IMR-90 (cell line): ENCODE measurements at regions not wholly inside any gene's neighbourhood (a gene's known extent, or its start where the extent isn't known, plus 50 kb on each side); places are given as distances from the start of the nearest gene placed in this dataset.

ENCODE experiments used
- ATAC-seq: fragments of 200-7000 bp; cut with Tn5 transposase; 2 replicates; pipeline ENCODE4 v1.9.1; 2020; ENCODE audit warnings: low read depth, mild to moderate bottlenecking, moderate library complexity
- BruUV-seq: library from RNA; stranded (reverse); fragments of 400-500 nt; replicated peaks from 2 replicates; lab custom pipeline; 2021; lab: Mats Ljungman, UMichigan
- CTCF ChIA-PET: fragments of 300-600 bp; formaldehyde crosslinking; extraction: SDS; loops from one replicate; lab custom pipeline; 2021; ENCODE audit warnings: antibody characterized with exemption; lab: Yijun Ruan, JAX
- POLR2A ChIA-PET: fragments of 300-600 bp; sonication (Branson Sonifier 250); formaldehyde crosslinking; loops from one replicate; lab custom pipeline; 2022; ENCODE audit warnings: antibody characterized with exemption; ENCODE audit not compliant: unreplicated experiment; lab: Charles Lee
- DNase-seq: peaks from one replicate; pipeline ENCODE4 v3.0.0; 2013
- H2AFZ ChIP-seq: replicated peaks from 2 replicates; pipeline ENCODE3; 2013; ENCODE audit warnings: low read length, mild to moderate bottlenecking; ENCODE audit not compliant: poor library complexity
- H2AK5ac ChIP-seq: 2 replicates; pipeline ENCODE4 v1.6.1; 2013; ENCODE audit warnings: low read depth, low read length, inconsistent platforms
- H2AK9ac ChIP-seq: replicated peaks from 2 replicates; pipeline ENCODE3; 2013; ENCODE audit warnings: mild to moderate bottlenecking, low read depth, low read length, moderate library complexity; ENCODE audit not compliant: poor library complexity
- H2BK120ac ChIP-seq: 2 replicates; pipeline ENCODE4 v1.6.1; 2013; ENCODE audit warnings: low read depth, low read length, inconsistent platforms
- H2BK15ac ChIP-seq: 3 replicates; pipeline ENCODE4 v1.6.1; 2013; ENCODE audit warnings: low read depth, low read length, inconsistent platforms
- H2BK20ac ChIP-seq: 2 replicates; pipeline ENCODE4 v1.6.1; 2013; ENCODE audit warnings: low read depth, mild to moderate bottlenecking, inconsistent platforms, low read length, moderate library complexity
- H2BK5ac ChIP-seq: 2 replicates; pipeline ENCODE4 v1.6.1; 2013; ENCODE audit warnings: mild to moderate bottlenecking, low read depth, low read length, inconsistent platforms; ENCODE audit not compliant: poor library complexity, severe bottlenecking
- H3K14ac ChIP-seq: replicated peaks from 2 replicates; pipeline ENCODE4 v1.6.1; 2013; ENCODE audit warnings: low read depth, low read length, inconsistent platforms
- H3K18ac ChIP-seq: 2 replicates; pipeline ENCODE4 v1.6.1; 2013; ENCODE audit warnings: low read depth, low read length, control low read depth
- H3K23ac ChIP-seq: 2 replicates; pipeline ENCODE4 v1.6.1; 2013; ENCODE audit warnings: low read depth, low read length, inconsistent platforms
- H3K27ac ChIP-seq: 2 replicates; pipeline ENCODE4 v1.5.1; 2013; ENCODE audit warnings: mild to moderate bottlenecking, control low read depth, low read length; ENCODE audit not compliant: insufficient read depth
- H3K27me3 ChIP-seq: 2 replicates; pipeline ENCODE4 v1.6.1; 2013; ENCODE audit warnings: low read length; ENCODE audit not compliant: control insufficient read depth, insufficient read depth
- H3K36me3 ChIP-seq: 2 replicates; pipeline ENCODE4 v1.6.1; 2013; ENCODE audit warnings: low read length, mixed read lengths; ENCODE audit not compliant: control insufficient read depth, insufficient read depth
- H3K4ac ChIP-seq: 2 replicates; pipeline ENCODE4 v1.6.1; 2013; ENCODE audit warnings: low read depth, low read length, inconsistent platforms
- H3K4me1 ChIP-seq: 2 replicates; pipeline ENCODE4 v1.6.1; 2013; ENCODE audit warnings: low read length, mixed read lengths; ENCODE audit not compliant: control insufficient read depth, insufficient read depth
- H3K4me2 ChIP-seq: 2 replicates; pipeline ENCODE4 v1.6.1; 2013; ENCODE audit warnings: low read depth, mild to moderate bottlenecking, control low read depth, low read length, moderate library complexity
- H3K4me3 ChIP-seq: 2 replicates; pipeline ENCODE4 v1.5.1; 2013; ENCODE audit warnings: low read depth, mild to moderate bottlenecking, control low read depth, low read length, moderate library complexity; ENCODE audit not compliant: insufficient read depth
- H3K56ac ChIP-seq: 2 replicates; pipeline ENCODE4 v1.6.1; 2013; ENCODE audit warnings: low read length, inconsistent platforms; ENCODE audit not compliant: insufficient read depth; ENCODE audit errors: extremely low read depth
- H3K79me1 ChIP-seq, 2 experiments: 2 replicates each; pipeline ENCODE4 v1.6.1; 2013; ENCODE audit warnings: low read length in 2 of 2, inconsistent platforms in 1 of 2, low read depth in 1 of 2
- H3K9ac ChIP-seq: 2 replicates; pipeline ENCODE4 v1.6.1; 2013; ENCODE audit warnings: low read depth, low read length, control low read depth
- H3K9me1 ChIP-seq: 2 replicates; pipeline ENCODE4 v1.6.1; 2013; ENCODE audit warnings: low read length, inconsistent platforms; ENCODE audit not compliant: insufficient read depth
- H3K9me3 ChIP-seq: 2 replicates; pipeline ENCODE4 v1.6.1; 2013; ENCODE audit warnings: low read length; ENCODE audit not compliant: control insufficient read depth, insufficient read depth
- H4K20me1 ChIP-seq: 2 replicates; pipeline ENCODE4 v1.6.1; 2013; ENCODE audit warnings: low read length, inconsistent platforms; ENCODE audit not compliant: insufficient read depth
- H4K5ac ChIP-seq: 2 replicates; pipeline ENCODE4 v1.6.1; 2013; ENCODE audit warnings: mild to moderate bottlenecking, low read depth, low read length, control low read depth
- H4K8ac ChIP-seq, 2 experiments: 2 replicates each; pipeline ENCODE4 v1.6.1; 2013; ENCODE audit warnings: low read depth in 2 of 2, low read length in 2 of 2, control low read depth in 1 of 2, inconsistent platforms in 1 of 2
- H4K91ac ChIP-seq: 2 replicates; pipeline ENCODE4 v1.6.1; 2013; ENCODE audit warnings: low read depth, low read length, inconsistent platforms; ENCODE audit not compliant: insufficient read depth
- BHLHE40 ChIP-seq: fragments of 150-350 bp; IDR thresholded peaks from 2 replicates; pipeline ENCODE4 v1.6.1; 2016; ENCODE audit warnings: mild to moderate bottlenecking, low read depth, low read length
- CEBPB ChIP-seq: IDR thresholded peaks from 2 replicates; pipeline ENCODE4 v1.6.1; 2012; ENCODE audit warnings: low read depth, low read length, improper control_type of control experiment
- CHD1 ChIP-seq: IDR thresholded peaks from 2 replicates; pipeline ENCODE4 v1.6.1; 2012; ENCODE audit warnings: low read depth, low read length, improper control_type of control experiment
- CTCF ChIP-seq: conservative IDR thresholded peaks from 2 replicates; pipeline ENCODE4 v1.5.1; 2012; ENCODE audit warnings: mild to moderate bottlenecking, low read depth, low read length, improper control_type of control experiment
- FOS ChIP-seq: fragments of 150-350 bp; IDR thresholded peaks from 2 replicates; pipeline ENCODE4 v1.6.1; 2016; ENCODE audit warnings: low read depth, low read length
- MXI1 ChIP-seq: IDR thresholded peaks from 2 replicates; pipeline ENCODE4 v1.6.1; 2012; ENCODE audit warnings: low read depth, mild to moderate bottlenecking, low read length, moderate library complexity, borderline replicate concordance
- NFE2L2 ChIP-seq: fragments of 150-350 bp; IDR thresholded peaks from 2 replicates; pipeline ENCODE4 v1.6.1; 2016; ENCODE audit warnings: low read depth, mild to moderate bottlenecking, low read length
- POLR2A ChIP-seq: IDR thresholded peaks from 2 replicates; pipeline ENCODE4 v1.6.1; 2012; ENCODE audit warnings: mild to moderate bottlenecking, low read depth, low read length
- RAD21 ChIP-seq: IDR thresholded peaks from 2 replicates; pipeline ENCODE4 v1.6.1; 2012; ENCODE audit warnings: low read length, improper control_type of control experiment
- RCOR1 ChIP-seq: IDR thresholded peaks from 2 replicates; pipeline ENCODE4 v1.6.1; 2012; ENCODE audit warnings: mild to moderate bottlenecking, low read length, improper control_type of control experiment; ENCODE audit not compliant: insufficient replicate concordance
- RFX5 ChIP-seq: IDR thresholded peaks from 2 replicates; pipeline ENCODE4 v1.8.0; 2012; ENCODE audit warnings: low read depth, mild to moderate bottlenecking, low read length, moderate library complexity
- SMC3 ChIP-seq: fragments of 150-350 bp; IDR thresholded peaks from 2 replicates; pipeline ENCODE4 v1.6.1; 2016; ENCODE audit warnings: low read depth, mild to moderate bottlenecking, antibody characterized with exemption, low read length, moderate library complexity
- WGBS, 2 experiments: methylation state at CpG; one replicate each; pipeline versions ENCODE4 v1.1.5 to v1.1.7; 2013; ENCODE audit warnings: missing lambda C conversion rate in 2 of 2; ENCODE audit not compliant: insufficient read length in 1 of 2; ENCODE audit errors: extremely low coverage in 2 of 2; 5-methylcytosine and 5-hydroxymethylcytosine counted together
- dilution Hi-C: fragments of 300-500 bp; cut with HindIII; formaldehyde crosslinking; loops from one replicate; pipeline ENCODE4 v1.14.3; 2018; ENCODE audit warnings: low sequenced_read_pairs; ENCODE audit not compliant: unreplicated experiment
- in situ Hi-C: fragments of 300-500 bp; cut with MboI; formaldehyde crosslinking; loops from 3 replicates; pipeline ENCODE4 v1.14.3; 2019; ENCODE audit warnings: low sequenced_read_pairs, inconsistent platforms, mixed read lengths
- intact Hi-C: fragments of 100-400 bp; cut with micrococcal nuclease; formaldehyde crosslinking; loops from 2 replicates; pipeline ENCODE4 v1.10.0; 2022
- TF ChIP-seq, protein P1 (sequence below): fragments of 150-350 bp; IDR thresholded peaks from 2 replicates; pipeline ENCODE4 v1.6.1; 2017; ENCODE audit warnings: mild to moderate bottlenecking, antibody characterized with exemption, low read length, low read depth

GRCh38 chr5:42949348-42950115 is 90.6 kb downstream of the ANXA2R start (continued):
- TF ChIP-seq CEBPB (peak; percentile 29; the same call in 1 of the 2 replicates), SMC3 (peak; percentile 24; the same call in 1 of the 2 replicates)

GRCh38 chr5:42948961-42949347 is 91.2 kb downstream of the ANXA2R start:
- H3K36me3 ChIP-seq: 0 out of 2 replicates have a peak, but pooled peaks cover under 1% of the 10 kb centered on the region
- peak overlapping the region; percentile 91 for H3K56ac ChIP-seq
- in situ Hi-C loops (no loop called here), dilution Hi-C loops (no loop called here), intact Hi-C loops (no loop called here)
- H4K8ac ChIP-seq: peak overlapping the region; percentile 76 to 79
- BruUV-seq: no TSS peak
- H3K79me1 ChIP-seq: peaks cover 20 to 30% of the 10 kb centered on the region in 2 experiments
- H3K4me2 ChIP-seq: peak overlapping the region; percentile 94
- H4K91ac ChIP-seq: peak overlapping the region; percentile 41; the same call in 1 of the 2 replicates
- H3K23ac ChIP-seq: peak overlapping the region; percentile 46; the same call in 1 of the 2 replicates
- peak overlapping the region; percentile 53; the same call in 2 of the 3 replicates for H2BK15ac ChIP-seq
- H3K4ac ChIP-seq: peak overlapping the region; percentile 85; the same call in 1 of the 2 replicates
- H3K27ac ChIP-seq: peak overlapping the region; percentile 96
- 0 out of 2 replicates have a peak overlapping the region, but pooled peaks have one; percentile 14 for H2AK5ac ChIP-seq
- H2AFZ ChIP-seq: peak overlapping the region; percentile 86
- peak overlapping the region; percentile 85 for H4K5ac ChIP-seq
- peak overlapping the region; percentile 46; the same call in 1 of the 2 replicates for H3K14ac ChIP-seq
- H2AK9ac ChIP-seq: no peak overlapping the region
- peaks cover 22% of the 10 kb centered on the region for H3K9me3 ChIP-seq
- peak overlapping the region; percentile 59 for H3K9ac ChIP-seq
- H4K20me1 ChIP-seq: no peaks in the 10 kb centered on the region
- peak overlapping the region; percentile 28; the same call in 1 of the 2 replicates for H3K4me3 ChIP-seq
- CTCF ChIA-PET: interaction anchor here (0.7 kb wide), 1 partner anchor 71 kb away, joined by 3 read pairs; no protein-coding TSS in a partner anchor
- no peak for ATAC-seq
- peaks cover 7% of the 10 kb centered on the region for H3K4me1 ChIP-seq
- H3K27me3 ChIP-seq: no peaks in the 10 kb centered on the region
- POLR2A ChIA-PET: interaction anchor here (0.6 kb wide), 1 partner anchor 78 kb away, joined by 3 read pairs; no protein-coding TSS in a partner anchor
- 17% methylated on average over 6 of the region's 10 CpGs; no CpG with 5 or more reads in 1 of the 2 experiments for WGBS, 2 experiments
- H2BK20ac ChIP-seq: peak overlapping the region; percentile 67; the same call in 1 of the 2 replicates
- H2BK5ac ChIP-seq: peak overlapping the region; percentile 92
- DNase-seq: no peak
- H2BK120ac ChIP-seq: peak overlapping the region; percentile 81
- peak overlapping the region; percentile 79 for H3K18ac ChIP-seq
- H3K9me1 ChIP-seq: no peaks in the 10 kb centered on the region
- TF ChIP-seq RCOR1 (no peak), MXI1 (no peak), SMC3 (no peak), BHLHE40 (no peak), RAD21 (no peak), POLR2A (no peak), FOS (no peak), NFE2L2 (no peak), CTCF (no peak), CEBPB (no peak), CHD1 (no peak), RFX5 (no peak)
- TF ChIP-seq, protein P1, sequence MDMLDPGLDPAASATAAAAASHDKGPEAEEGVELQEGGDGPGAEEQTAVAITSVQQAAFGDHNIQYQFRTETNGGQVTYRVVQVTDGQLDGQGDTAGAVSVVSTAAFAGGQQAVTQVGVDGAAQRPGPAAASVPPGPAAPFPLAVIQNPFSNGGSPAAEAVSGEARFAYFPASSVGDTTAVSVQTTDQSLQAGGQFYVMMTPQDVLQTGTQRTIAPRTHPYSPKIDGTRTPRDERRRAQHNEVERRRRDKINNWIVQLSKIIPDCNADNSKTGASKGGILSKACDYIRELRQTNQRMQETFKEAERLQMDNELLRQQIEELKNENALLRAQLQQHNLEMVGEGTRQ: no peak
